Stimulated activated CD4-positive, alpha-beta T cell treated with anti-CD3 and anti-CD28 coated beads, Interleukin-1b, Interleukin-23, amount 100 ng/mL, for 1 hour (primary cell): ENCODE measurements at regions not wholly inside any gene's neighbourhood (a gene's known extent, or its start where the extent isn't known, plus 50 kb on each side); places are given as distances from the start of the nearest gene placed in this dataset.

Source experiments
- DNase-seq, 2 donors: peaks; one replicate each; pipeline ENCODE4 v3.0.0-alpha.2; 2020; ENCODE audit warnings: low read depth in 2 of 2

- DNase-seq = no peak
Observed at GRCh38 chr16:51907680-51908079, 639.3 kb downstream of the TOX3 start.

- no peak for DNase-seq
Observed at GRCh38 chr16:51900221-51900780, 646.6 kb downstream of the TOX3 start.

- DNase-seq = no peak
Observed at GRCh38 chr16:51898872-51899271, 648.1 kb downstream of the TOX3 start.

DNA sequence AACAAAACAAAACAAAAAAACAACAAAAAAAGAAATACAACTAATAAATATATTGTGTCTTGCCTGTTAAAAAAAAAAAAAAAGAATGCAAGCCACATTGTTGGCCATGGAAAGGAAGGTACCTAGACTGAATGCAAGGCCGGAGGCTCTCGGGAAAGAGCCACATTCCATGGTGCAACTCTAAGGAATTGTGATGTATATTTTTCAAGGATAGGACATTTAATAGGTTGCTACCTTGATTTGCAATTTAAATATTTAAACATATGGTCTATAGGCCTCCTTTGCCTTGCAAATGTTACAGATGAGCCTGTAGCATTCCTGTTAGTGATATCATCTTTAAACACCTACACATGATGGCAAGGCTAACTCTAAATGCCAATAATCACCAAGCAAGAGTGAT is 650.9 kb downstream of the TOX3 start:
- DNase-seq = no peak

DNA sequence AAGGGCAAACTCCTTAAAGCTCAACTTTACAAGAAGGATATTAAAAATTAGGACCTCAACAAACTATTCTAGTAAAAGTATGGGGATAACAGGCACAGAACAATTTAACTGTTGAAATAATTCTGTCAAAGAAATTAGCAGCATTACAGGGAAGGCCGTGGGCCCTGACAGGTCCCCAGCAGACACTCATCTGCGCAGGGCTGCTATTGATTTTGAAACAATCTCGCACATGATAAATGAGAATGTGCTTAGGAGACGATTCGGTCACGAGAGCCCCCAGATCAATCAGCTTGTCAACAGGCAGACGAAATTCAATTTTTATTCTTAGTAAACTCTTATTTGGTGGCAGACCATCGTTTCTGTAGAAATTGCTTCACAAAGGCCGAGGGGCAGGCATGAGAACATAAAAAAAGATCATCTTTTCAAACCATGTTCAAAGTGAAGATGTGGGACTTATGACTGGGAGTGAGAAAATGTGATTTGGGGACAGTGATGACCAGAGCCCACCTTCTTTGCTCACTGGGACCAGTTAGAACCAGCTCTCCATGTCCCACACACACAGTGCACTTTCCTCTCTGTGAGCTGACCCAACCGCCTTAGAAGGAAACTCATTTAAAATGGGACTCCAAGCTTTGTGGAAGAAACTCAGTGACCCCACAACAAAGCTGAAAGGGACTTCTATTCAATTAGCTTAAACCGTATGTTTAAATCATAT is 654.5 kb downstream of the TOX3 start:
- DNase-seq = no peak

DNA sequence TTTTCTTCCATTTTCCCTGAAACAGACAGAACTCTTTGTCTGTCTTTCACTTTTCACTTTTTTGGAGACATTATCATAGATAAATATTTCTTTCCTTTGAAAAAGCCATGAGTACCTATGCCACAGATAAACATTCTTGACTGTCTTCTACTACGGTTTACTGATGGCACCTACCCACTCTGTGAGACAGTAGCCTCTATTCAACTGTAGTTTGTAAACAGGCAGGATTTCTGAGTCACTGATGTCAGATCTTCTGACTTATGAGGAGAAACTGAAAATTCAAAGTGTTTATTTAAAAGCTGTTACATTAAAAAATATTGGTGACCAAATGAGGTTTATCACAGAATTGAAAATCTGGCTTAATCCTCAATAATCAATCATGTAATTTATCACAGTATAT is 658.4 kb downstream of the TOX3 start:
- no peak for DNase-seq

- no peak for DNase-seq
Observed at GRCh38 chr16:51888016-51888415, 658.9 kb downstream of the TOX3 start.

GRCh38 chr16:51886456-51886855 is 660.5 kb downstream of the TOX3 start:
- no peak for DNase-seq

DNA sequence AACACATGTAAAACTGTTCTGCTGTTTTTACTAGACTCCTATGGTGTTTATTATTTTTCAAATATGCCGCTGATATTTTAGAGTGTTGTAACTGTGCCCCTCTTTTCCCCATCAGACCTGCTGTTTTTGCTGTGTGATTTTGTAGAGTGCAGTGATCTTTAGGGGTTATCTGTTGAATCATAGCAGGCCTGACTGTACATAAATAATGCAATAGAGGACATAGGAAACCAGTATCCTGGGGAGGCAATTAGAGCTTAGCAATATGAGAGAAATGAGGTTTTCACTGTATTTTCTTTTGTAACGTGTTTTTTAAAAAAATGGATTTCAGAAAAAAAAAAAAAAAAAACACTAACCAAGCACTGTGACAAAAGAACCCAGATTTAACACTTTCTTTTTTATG is 662.2 kb downstream of the TOX3 start:
- DNase-seq = no peak

DNA sequence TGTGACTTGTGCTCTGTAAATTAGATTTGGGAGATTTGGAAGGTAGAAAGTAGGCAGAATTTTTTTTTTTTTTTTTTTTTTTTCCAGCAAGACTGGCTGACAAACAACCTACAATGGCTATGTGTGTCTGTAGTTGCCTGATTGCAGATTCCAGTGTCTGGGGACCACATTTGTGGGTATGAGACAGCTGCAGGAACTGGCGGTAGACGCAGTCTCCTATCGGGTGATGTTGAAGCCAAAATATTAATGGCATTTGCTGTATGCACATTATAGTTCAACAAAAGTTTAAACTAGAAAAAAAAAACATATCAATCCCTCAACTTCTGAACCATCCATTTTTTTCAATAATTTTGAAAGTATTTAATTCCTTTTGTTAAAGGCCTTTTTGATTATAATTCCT is 665.2 kb downstream of the TOX3 start:
- DNase-seq = no peak

- DNase-seq = no peak
Observed at GRCh38 chr16:51880776-51881175, 666.2 kb downstream of the TOX3 start.

DNA sequence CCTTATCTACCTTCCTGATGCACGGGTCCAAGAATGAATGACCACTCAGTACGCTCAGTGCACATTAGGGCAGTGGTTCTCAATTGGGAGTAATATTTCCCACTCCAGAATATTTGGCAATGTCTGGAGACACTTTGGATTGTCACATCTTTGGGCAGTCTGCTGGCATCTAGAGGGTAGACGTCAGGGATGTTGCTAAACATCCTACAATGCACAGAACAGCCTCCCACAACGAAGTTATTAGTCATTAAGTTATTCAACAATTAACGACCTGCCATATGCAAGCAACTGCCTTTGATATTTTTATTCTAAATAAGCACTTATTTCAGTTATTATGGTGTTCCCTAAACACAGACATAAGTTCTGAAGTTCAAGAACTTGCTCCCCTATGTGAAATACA is 669.3 kb downstream of the TOX3 start:
- DNase-seq = no peak

DNA sequence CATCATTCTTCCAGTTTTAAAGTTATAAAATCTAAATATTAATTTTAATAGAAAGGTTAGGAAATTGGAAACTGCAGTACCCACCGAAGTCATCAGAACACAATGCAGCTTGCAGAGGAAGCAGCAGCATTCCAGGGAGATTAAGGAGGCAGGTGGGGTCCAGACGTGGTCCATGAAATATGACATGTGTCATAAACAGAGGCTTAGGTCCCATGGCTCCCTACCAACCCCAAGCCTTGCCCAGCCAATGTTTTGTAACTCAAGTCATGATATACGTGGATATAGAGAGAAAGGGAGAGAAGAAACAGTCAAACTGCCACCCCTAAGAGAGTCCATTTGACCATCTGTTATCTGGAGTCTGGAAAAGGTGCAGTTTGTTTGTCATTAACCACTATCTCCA is 670.0 kb downstream of the TOX3 start:
- no peak for DNase-seq

GRCh38 chr16:51876601-51876875 is 670.4 kb downstream of the TOX3 start:
- no peak for DNase-seq

GRCh38 chr16:51875834-51876600 is 670.9 kb downstream of the TOX3 start:
- no peak for DNase-seq

DNA sequence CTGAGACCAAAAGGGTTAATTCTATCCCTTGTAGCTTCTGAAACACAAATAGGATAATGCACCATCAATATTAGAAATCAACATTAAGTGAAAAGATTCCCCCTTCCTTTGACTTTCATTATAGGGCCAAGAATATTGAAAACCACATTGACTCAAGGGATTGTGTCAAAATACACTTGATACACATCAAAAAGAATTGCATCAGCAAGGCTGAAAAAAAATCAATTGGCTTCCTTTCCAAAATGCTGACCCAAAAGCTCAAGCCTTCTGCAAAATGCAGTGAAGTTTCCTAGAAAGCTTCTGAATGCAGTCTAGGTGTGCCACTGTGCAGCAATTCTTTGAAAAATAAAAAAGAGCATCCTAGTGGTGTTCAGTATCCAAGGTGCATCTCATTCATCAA is 674.4 kb downstream of the TOX3 start:
- DNase-seq = no peak

DNA sequence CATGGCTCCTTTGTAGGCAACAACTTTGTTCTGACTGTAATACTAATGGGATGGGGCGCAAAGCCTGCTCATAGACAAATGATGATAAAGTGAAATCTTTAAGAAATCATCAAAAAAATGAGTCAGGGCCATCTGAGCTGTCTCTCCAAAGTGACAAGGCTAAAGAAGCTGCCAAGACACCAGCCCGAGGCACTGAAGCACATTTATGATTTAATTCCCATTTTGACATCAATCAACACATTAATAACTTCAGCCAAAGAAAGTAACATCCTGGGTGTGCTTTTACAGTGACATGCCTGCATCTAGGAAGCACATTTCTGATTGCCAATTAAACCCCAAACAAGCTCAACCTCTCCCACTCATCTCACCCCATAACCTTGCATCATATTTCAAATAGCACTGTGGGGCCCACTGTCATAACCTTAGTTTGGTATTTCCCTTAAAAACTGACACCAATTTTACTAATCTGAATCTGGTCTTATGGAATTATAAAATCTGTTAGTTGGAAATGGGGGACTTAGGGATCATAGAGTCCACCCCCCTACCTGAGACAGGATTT is 676.6 kb downstream of the TOX3 start:
- DNase-seq = no peak

- DNase-seq = no peak
Observed at GRCh38 chr16:51869176-51869575, 677.8 kb downstream of the TOX3 start.

GRCh38 chr16:51868631-51869030 is 678.3 kb downstream of the TOX3 start:
- DNase-seq = no peak

- DNase-seq = no peak
Observed at GRCh38 chr16:51867386-51868065, 679.4 kb downstream of the TOX3 start.

DNA sequence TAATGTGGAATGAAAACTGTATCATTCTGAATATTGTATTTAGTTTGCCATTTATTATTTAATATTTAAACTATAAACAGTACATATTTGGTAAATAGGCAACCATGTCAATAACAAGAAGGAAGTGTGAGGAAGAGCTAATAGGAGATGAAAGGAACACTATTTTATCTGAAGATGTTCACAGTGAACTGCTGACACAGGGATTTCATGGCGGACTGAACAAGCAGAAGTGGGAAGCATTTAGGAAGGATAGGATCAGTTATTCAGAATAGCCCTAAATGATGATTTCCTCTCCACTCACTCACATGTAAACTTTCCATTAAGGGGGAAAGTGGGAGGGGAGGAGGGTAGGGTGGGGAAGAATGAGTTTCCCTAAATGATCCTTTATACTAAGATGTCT is 682.4 kb downstream of the TOX3 start:
- DNase-seq = no peak

DNA sequence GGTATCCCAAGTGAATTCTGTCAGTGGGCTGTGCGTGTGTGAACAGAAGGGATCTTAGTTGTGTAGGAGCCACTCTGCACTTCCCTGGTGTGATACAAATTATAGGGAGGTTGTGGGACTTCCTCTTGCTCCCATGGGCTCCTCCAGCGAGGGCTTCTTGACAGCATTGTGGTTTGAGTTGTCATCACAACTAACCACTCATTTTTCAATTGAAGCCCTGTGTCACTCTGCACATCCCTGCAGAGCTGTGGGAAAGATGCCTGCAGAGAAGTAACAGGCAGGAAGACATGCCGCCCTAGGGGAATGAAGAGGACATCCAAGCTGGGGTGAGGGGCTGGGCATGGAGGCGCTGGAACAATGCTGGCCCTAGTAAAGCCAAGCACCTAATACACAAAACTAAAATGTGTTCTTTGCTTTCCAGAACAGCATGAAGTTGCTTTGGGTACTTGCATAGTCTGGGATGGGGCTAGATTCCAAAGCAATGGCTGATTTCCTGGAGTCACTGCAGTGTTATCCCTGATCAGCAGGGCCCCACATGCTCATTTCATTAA is 692.5 kb downstream of the TOX3 start:
- DNase-seq = no peak
